NCI-H446 treated with DMSO at 0.1 percent for 48 hours (cell line): ENCODE measurements at regions not wholly inside any gene's neighbourhood (a gene's known extent, or its start where the extent isn't known, plus 50 kb on each side); places are given as distances from the start of the nearest gene placed in this dataset.

ENCODE experiments used
- DNase-seq: peaks from one replicate; lab custom pipeline; 2025; lab: John Stamatoyannopoulos, UW

DNA sequence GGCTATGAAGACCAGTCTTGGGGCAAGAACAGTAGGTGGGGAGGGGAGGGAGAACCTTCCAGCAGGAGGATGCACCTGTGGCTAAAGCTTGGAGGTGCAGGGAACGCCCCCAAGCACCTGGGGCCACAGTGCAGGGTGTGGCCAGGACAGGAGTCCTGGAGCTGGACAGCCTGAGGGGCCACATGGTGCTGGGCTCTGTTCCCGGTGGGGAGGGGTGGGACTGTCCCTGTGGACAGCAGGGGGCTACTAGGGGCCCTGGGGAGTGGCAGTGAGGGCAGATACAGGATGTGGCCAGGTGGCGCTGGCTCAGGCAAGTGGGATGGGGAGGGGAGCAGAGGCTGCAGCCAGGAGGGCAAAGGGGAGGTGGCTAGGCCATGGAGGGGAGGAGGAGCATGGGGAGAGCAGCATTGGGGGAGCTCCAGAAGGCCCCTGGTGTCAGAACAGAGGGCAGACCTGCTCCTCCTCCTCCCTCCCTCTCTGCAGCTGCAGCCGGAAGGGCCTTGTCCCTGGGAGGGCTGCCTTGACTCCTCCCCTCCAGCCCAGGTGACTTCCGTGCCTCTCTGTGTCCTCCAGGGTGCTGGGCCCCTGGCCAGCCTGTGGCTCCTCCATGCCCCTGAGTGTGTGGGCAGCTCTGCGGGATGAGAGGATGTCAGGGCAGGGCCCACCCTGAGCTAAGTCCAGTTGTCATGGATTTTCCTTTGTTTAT is 68.4 kb upstream of the DLK1 start:
- no peak for DNase-seq

- DNase-seq: no peak
These were observed 67.2 kb upstream of the DLK1 start for GRCh38 chr14:100659345-100660001.

GRCh38 chr14:100660498-100660881 is 66.2 kb upstream of the DLK1 start:
- no peak for DNase-seq

- no peak for DNase-seq
These were observed 65.6 kb upstream of the DLK1 start for GRCh38 chr14:100660882-100661635.

DNA sequence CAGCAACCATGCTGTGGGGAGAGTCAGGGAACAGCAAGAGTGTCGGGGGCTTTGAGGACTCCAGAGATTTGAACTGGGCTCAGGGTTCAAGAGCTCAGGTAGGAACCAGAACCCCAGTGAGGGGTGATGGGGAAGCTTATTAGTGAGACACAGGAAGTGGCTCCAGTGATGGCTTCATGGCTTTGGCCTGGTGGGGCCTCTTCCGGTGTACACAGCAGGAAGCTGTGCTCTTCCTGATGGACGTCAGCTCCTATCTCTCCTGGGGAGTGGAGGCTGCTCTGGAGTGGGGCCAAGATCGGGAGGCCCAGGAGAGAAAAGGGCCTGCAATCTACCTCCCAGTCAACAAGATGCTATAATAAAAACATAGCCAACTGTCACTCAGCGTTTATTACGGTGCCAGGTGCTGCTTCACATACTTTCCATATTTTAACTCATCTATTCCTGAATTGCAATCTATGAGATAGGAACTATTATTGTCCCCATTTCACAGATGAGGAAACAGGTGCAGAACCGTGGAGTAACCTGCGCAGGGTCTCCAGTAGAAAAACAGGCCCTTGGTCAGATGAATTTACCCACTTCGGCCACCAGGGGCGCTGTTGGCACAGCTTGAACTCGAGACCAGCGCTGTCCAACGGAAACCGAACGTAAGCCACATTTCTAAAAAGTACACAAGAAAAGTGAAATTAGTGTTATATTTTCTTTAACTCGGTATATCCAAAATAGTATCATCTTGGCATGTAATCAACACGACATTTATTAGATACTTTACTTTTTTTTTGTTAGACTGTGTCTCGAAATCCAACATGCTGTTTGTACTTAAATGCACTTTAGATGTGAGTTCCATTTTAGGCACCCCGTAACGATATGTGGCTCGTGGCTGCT is 63.6 kb upstream of the DLK1 start:
- no peak for DNase-seq

DNA sequence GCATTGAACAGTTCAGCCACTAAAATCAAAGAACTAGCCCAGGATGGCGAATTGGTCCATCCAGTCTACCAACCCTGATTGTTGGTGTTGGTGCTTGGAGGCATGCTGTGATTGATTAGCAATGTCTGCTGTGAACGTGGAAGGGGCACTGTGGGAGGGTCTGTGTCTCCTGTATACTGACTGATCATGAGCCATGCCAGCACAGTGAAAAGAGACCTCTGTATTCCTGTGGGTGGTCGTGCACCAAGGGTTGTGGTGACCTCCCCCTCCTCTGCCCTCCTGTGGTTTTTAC is 63.0 kb upstream of the DLK1 start:
- DNase-seq: no peak

DNA sequence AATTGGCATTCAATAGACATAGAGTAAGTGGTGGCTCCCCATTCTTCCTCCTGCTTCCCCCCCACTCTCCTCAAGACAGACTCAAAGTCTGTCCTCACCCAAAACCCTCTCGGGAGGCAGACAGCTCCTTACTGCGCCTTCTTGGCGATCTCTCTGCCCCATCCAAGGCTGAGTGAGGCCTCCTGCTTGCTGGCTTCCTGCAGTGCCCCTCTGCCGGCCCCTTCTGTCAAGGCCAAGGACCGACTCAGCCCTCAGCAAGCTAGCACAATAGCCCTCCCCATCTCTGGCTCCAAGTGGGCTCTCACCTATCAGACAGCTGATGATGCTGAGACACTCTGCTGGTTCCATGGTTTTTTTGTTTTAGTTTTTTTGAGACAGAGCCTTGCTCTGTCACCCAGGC is 62.5 kb upstream of the DLK1 start:
- DNase-seq: no peak

DNA sequence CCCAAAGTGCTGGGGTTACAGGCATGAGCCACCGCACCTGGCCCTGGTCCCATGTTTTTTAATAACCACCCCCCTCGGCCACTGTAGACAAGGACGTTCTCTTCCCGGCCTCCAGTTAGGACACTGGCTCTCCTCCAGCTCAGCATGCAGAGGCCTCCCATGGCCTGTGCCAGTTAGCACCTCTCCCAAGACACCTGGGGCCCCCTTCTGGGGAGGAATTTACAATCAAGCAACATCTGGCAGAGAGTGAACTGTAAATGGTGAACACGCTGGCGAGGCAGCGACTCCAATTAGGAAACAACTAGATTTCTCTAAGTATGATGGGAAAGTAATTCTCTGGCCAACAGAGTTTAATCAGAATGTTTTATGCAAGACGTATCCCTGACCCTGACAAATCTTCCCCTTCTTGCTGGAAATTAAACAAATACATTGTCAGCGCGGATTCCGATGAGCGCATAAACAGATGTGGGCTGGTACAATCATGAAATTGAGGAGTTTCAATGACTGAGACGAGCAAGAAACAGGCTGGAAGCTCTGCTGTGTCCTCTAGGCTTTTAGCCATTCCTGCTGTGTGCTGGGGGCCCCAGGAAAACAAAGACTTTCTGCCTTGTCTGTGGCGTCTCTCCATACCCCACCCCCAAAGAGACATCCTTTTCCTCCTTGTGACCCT is 61.7 kb upstream of the DLK1 start:
- DNase-seq: no peak

GRCh38 chr14:100665511-100666032 is 61.1 kb upstream of the DLK1 start:
- DNase-seq: no peak

- no peak for DNase-seq
These were observed 60.3 kb upstream of the DLK1 start for GRCh38 chr14:100666403-100666802.

DNA sequence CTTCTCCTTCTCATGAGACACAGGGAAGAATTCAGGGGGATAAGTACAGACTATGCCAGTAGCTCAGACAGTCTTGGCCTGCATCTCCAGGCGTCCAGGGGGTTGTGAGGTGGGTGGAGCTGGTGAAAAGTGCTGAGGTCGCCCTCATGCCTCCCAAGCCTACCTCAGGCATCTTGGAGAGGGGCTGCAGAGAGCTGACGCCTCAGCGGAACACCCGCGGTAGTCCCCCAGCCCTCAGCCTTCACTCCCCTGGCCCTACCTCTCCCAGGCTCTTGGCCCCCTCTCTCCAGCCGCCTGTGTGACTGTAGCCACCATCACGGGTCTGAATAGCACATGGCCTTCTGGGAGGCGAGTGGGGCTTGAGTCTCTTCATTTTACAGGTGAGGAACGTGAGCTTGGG is 59.8 kb upstream of the DLK1 start:
- DNase-seq: no peak

- no peak for DNase-seq
These were observed 59.0 kb upstream of the DLK1 start for GRCh38 chr14:100667656-100668055.

DNA sequence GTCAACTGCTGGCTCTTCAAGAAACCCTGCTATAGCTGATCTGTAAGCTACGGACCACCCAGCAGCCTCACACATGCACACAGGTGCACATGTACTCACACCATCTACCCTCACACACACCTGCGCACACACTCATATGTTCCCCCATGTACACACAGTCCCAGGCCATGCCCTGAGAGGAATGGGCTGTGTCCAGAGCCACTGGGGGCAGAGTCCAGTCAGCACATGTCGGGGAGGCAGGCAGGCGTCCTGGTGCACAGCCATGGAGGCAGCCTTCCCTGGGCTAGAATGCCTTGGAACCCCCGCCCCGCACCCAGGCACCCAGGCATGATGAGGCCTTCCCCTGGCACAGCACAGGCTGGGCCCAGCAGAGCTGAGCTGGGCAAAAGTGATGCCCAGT is 58.3 kb upstream of the DLK1 start:
- DNase-seq: no peak

DNA sequence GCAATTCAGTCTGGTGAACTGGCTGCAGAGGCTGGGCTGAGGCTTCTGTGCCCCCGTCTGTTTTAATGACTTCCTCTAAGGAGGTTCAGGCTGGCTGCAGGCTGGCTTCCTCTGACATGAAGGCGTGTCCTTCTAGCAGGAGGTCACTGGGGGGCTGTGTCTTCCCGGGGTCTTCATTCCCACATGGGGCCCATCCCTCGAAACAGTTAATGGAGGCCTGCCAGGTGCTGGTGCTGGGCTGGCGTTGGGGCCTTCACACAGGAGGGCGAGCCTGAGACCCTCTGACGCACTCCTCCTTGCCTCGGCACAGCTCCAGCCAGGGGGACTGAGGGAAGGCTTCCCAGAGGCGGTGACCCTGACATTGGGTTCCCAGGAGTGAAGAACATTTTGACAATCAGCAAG is 57.7 kb upstream of the DLK1 start:
- DNase-seq: no peak

DNA sequence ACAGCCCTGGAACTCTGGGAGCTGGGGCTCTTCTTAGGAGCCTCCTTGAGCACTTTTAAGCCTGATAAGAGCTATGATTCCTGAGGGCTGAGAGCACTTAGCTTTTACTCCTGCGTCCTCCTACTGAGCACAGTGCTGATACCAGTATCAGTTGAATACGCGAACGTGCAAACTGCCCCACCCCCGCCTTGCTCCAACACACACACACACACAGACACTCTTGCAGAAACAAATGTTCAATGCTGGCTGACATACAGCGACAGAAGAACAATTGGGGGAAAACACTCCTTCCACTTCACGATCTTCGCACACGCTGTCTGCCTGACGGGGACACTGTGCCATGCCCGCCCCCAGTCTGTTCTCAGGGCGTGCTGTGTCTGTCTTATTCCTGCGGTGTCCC is 57.2 kb upstream of the DLK1 start:
- no peak for DNase-seq

- no peak for DNase-seq
These were observed 56.5 kb upstream of the DLK1 start for GRCh38 chr14:100670017-100670752.

- no peak for DNase-seq
These were observed 56.0 kb upstream of the DLK1 start for GRCh38 chr14:100670753-100671049.

DNA sequence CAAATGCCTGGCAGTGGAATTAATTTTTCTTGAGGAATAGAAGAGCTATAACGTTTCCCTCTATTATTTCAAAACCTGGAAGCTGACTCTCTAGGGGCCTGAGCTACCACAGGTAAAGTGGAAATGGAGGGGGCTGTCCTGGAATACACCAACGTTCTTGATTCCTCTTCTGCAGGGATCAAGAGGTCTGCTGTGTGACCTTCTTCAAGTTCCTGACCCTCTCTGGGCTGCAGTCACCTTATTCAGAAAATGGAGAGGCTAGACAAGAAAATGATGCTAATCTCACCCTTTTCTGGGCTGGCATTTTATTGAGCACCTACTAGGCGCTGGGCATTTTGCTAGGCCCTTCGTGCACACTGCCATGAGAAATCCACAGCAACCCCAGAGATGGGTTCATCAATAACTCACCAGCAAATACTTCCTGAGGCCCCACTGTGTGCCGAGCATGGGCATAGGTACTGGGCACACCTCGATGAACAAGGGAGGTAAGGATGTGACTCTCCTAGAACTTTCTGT is 55.2 kb upstream of the DLK1 start:
- no peak for DNase-seq

GRCh38 chr14:100671906-100672305 is 54.8 kb upstream of the DLK1 start:
- DNase-seq: no peak

DNA sequence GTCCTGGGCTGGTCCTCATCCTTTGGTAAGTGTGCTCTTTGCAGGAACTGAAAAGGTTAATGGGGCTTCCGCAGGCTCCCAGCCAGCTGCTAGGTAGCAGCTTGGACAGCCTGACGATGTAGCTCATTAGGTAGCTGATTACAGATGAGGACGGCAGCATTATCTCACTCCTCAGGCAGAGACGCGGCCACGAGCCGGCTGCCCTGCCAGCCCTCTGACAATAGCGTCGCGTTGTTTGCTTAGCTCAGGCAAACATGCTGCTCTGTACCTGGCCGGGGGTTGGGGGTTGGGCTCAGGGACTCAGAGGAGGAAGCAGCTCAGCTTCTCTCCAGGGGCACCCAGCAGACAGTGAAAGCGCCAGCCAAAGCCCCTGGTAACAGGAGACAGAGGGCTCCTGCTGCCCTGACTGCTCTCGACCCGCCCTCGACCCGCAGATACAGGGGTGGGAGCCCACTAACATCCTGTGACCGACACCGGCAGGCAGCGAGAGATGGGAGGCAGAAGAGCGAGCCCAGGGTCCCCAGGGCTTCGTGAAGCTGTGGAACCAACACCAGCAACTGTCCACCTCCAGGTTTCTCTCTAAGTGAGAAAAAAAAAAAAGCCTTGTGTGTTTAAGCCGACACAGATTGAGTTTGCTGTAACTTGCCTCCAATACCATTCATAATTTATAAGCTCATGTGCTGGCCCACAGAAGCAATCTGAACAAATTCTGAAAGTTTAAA is 53.4 kb upstream of the DLK1 start:
- no peak for DNase-seq
